HG02571 (cell line): ENCODE measurements at regions not wholly inside any gene's neighbourhood (a gene's known extent, or its start where the extent isn't known, plus 50 kb on each side); places are given as distances from the start of the nearest gene placed in this dataset.
"Not testable (repeated sequence)": the region's sequence is repeated elsewhere in the genome, so short reads cannot be mapped to it uniquely, and the experiment has no call there.

Experiments
- ATAC-seq: cut with Tn5 transposase; IDR thresholded peaks from one replicate; pipeline ENCODE4 v1.9.1; 2021; ENCODE audit warnings: mild to moderate bottlenecking, moderate library complexity; ENCODE audit not compliant: unreplicated experiment

DNA sequence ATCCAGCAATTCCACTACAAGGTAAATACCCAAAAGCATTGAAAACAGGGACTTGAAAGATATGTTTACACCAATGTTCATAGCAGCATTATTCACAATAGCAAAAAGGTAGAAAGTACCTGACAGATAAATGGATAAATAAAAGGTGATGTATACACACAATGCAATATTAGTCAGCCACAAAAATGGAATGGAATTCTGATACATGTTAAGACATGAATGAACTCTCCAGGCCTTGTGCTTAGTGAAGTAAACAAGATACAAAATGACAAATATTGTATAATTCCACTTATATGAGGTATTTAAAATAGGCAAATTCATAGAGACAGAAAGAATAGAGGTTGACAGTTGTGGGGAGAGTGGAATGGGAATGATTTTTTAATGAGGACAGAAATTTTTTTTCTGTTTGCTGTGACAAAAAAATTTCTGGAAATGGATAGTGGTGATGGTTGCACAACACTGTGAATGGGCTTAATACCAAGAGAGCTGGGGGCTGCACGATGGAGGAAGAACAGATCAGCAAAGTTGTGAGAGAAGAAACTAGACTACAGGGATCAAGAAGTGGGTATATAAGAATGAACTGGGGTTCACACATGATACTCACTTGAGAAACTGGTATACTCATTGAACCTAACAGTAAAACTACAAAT, 137.2 kb downstream of the MZT1 start:
- no peak for ATAC-seq

DNA sequence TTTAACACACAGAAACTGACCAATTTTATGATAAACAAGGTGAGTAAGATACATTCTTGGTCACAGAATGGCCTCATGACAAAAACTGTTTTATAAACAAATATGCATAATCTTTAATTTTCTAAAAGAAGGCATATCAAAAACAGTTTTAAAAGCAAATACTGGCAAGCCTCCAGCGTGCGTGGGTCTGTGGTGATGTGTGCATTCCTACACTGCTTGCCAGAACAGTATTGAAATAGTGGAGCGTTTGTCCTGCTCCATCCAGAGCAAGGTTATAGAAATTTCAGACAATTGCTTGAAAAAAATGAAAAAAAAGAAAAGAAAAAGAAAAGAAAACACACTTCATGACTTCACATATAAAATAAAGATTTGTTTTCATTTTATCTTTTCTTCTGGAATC, 140.9 kb downstream of the MZT1 start:
- no peak for ATAC-seq

DNA sequence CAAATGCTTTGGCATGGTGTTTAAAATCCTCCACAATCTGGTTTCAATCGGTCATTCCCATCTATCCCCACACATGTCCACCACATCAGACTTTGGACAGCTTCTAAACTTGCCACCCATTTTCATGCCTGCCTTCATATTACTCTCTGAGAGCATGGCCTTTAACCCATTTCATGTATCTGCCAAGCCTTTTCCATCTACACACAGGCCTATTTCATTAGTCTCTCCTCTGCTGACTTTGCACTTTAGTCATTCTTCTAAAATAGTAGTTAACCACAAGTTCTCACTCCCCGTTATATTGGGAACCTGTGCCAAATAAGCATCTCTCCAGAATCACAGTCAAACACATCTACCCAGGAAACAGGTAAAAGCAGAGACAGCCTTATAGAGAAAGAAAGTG, 142.2 kb downstream of the MZT1 start:
- ATAC-seq, result no peak

DNA sequence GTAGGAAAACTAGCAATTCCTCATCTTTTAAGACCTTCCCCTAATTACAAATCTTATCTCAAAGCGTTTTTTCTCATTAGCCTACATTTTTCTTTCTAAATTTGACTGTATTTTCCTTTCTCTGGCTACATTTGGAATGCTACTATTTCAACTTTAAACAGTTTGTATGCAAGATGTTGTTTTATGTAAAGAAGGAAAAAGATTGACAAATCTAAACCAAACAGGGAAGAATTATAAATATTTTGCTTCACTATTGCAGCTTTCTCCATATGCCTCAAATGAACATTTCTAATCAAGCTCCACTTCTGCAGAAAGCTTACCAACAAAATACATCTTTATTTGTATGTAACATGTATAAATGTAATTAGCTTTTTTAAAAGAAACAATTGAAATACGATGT, 156.2 kb downstream of the MZT1 start:
- no peak for ATAC-seq

DNA sequence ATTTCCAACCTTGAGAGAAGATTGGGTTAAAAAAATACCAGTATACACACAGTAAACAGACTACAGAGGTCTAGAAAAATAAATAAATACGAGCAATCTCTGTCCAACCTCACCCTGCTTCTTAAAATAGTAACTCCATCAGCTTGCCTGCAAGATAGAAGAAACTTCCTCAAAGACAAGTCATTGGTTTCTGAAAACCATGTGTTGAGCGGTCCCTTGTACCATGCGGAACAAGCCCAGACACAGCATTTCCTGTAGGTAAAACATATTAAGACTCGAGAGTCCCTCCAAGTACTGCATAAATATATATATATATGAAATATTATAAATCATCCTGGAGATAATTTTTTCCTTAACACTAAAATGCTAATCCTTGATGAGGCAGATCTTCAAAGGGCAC, 157.4 kb downstream of the MZT1 start:
- ATAC-seq, result no peak

DNA sequence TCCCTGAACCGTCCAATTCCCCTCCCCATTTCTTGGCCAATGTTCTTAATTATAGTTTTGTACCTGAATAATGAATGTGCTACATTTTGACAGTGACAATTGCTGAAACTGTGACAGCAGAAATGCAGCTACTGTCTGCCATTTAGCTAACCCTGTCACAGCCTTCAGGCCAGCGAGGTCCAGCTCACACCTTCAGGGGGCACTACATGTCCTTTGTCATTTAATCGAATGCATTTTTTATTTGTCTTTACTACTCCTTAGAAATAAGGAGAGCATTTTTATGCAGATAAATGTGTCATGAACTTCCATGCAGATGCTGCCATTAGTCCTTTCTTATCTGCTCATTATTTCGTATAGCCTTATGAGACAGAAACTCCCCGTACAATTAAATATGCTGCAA, 159.9 kb downstream of the MZT1 start:
- ATAC-seq, result no peak

DNA sequence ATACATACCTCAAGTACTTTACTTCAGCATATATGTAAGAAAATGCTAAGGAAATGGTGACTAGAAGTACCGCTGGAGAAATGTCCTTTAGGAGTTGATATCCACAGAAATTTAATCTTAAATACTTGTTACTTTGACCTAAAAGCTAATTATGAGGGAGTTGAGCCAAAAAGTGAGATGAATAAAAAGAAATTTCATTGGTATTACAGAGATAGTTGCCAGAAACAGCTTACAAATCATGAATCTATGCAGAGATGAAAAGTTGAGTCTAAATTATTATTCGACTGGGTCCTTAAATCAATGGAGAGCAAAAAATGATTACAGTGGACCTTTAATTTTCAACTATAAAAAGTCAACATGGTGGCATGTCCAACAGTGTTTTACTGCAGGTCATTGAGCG, 160.9 kb downstream of the MZT1 start:
- no peak for ATAC-seq

DNA sequence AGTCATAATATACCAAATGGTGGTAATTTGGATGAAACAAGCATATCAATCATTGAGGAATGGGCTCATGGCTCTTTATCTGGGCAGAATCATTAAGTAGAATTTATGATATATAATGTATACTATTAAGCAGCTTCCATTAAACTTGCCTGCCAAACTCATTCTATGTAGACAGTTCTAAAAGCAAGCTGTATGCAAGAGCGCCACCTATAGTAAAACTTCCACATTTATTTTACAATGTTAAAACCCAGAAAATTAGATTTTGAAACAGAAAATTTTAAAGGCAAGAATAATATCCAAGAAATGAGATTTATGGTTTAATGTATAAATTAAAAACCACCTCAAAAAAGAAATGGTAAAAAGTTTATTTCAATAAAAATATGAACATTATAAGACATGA, 161.5 kb downstream of the MZT1 start:
- ATAC-seq, result no peak

DNA sequence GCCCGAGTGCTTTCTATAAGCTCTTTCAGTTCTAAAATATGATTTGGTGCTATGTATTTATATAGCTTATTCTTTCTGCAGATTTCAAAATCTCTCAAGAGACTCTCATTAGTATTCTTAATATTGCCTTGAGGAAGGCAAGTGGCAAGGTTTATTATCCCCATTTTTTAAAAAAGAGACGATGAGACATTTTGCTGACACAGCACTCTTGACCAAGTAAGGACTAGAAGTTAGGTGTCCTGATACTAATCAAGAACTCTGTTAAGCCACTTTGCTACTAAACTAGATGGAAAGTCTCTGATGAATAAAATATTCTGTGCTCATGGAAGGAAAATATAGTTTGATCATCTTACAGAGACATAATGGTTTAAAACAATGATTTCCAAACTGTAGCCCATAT, 164.7 kb downstream of the MZT1 start:
- no peak for ATAC-seq

DNA sequence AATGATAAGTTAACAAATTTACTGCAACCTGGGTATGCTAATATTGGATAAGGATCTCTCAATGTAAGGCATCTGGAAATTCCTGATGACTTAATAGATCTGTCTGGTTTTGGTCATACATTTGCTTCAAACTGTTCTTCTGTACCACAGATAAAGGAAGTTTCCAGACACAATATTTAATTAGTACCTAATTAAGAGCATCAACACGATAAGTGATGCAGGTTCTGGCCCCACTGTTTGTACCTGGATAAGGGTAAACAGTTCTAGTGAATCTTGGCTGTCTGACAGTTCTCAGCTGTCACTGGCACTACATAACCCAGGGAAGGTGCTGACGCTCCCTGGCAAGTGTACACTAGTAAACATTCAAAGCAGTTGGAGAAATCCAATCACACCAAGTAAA, 165.6 kb downstream of the MZT1 start:
- ATAC-seq, result no peak

DNA sequence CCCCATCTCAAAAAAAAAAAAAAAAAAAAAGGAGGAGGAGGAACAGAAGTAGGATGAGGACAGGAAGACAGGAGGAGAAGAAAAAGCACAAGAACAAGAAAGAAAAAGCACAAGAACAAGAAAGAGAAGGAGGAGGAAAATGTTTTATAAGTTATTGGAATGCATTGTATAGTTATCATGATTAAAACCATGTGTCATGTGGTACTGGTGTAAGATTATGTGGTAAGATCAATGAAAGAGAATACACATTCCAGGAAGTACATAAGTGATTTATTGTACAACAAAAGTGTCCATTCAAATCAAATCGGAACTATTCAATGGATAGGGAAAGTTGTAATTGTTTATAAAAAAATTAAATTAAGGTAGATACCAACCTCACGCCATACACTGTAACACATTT, 167.7 kb downstream of the MZT1 start:
- ATAC-seq, result no peak

DNA sequence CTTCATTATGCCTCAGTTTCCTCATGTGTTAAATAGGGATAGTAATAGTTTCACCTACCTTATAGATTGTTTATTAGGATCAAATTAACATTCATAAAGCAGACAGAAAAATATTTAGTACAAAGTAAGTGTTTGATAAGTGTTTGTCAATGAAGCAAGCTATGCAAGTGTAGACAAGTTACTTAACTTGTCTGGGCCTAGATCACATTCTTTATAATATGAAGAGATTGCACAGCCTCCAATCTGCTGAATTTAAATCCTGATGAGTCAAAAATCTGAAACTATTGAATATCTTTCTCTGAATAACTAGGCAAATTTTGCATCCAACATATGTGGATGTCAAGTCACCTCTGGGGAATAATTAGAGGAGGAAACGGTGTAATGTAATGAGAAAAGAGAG, 170.5 kb downstream of the MZT1 start:
- no peak for ATAC-seq

DNA sequence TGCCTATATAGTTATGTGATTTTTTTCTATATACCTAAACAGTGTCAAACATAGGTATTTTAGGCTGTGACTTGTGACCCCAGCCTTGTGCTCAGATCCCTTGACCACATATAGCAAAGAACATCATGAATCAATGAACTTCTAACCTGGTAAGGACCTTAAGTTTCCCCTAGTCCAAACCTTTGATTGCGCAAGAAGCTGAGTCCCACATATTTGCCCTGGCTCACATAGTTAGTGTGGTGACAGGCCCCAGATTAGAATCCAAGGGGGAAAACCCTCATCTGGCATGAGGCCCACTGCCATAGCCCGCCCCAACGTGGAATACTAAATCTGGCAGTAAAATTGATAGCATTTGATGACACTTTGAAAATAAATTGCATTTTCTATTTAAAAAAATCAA, 171.8 kb downstream of the MZT1 start:
- ATAC-seq, result no peak

DNA sequence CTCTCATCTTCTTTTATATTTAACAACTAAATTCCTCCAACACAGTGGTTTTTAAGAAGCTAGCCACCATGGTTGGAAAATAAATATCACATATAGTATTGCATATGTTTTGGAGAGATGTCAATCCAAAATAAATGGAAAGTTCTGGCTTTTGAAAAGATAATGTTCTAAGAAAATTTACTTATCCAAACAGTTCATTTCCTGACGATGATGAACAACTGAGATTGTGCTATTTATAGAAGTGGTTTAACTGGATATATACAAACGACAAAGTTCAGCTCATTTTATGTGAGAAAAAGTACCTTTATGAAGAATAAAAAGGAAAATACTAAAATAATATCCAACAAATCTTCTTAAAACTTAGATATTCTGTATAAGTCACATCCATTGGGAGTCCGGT, 174.7 kb downstream of the MZT1 start:
- ATAC-seq, result no peak

DNA sequence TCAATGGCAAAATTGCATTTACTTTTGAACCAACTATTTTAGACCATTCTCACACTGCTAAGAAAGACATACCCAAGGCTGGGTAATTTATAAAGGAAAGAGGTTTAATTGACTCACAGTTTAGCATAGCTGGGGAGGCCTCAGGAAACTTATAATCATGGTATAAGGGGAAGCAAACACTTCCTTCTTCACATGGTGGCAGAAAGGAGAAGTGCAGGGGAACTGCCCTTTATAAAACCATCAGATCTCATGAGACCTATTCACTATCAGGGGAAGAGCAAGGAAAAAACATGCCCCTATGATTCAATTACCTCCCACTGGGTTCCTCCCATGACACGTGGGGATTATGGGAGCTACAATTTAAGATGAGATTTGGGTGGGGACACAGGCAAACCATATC, 181.5 kb downstream of the MZT1 start:
- ATAC-seq, result not testable (repeated sequence)

DNA sequence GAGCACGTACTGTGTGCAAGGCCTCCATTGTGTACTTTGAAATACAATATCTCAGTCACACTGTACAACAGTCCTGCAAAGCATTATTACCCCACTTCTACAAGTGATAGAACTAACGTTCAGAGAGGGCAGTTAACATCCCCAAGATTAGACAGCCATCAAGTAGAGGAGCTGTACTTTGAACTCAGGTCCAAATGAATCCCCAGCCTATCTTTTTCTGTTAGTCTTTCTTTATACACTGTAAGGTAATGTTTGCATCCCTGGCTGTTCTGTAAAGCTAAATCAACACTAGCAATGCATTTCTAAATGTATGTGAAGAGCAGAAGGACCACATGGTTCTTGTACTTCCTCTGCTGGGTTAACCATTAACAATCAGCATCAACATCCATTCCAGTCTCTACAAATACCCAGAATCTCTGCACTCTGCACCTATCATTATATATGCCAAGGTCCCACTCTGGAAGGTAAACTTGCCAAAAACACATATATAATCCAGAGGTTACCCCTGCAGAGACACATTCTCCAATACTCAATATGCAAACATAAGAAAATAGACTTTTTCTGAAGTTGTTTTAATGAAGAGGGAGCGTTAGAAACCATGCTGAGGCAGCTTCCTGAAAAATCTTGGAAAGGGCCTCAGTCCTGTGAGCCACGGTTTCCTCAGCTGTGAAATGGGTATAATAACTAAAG, 182.3 kb downstream of the MZT1 start:
- ATAC-seq, result no peak

DNA sequence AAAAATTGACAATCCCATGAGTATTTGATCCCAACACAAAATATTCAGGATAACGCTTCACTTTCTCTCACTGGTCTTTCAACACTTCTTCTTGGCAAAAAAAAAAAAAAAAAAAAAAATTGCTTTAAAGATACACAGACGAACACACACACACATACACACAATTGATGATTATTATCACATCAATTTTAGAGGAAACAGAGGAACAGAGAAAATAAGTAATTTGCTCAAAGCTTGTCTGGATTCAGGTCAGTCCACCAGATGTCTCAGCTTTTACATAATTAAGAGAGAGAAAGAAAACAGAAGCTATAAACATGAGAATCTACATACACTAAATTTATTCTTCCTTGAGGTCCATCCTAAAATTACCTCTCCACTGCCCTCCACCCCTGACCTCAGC, 183.4 kb downstream of the MZT1 start:
- no peak for ATAC-seq

DNA sequence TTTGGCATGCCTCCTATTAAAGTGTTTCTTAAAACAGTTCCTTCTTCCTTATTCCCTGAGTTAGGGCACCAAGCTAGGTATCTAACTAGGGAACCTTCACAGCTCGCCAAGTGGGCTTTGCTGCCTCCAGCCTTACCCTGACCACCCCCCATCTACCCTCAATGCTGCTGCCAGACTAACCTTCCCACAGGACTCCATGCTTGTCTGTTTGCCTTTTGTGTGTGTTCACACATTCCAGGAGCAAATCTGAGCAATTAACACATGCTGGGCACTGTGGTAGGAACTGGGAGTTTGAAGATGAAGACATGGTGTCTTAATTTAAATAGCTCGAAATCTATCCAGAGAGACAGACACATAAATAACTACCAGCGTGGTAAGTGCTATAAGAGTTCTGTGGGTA, 185.2 kb downstream of the MZT1 start:
- no peak for ATAC-seq

DNA sequence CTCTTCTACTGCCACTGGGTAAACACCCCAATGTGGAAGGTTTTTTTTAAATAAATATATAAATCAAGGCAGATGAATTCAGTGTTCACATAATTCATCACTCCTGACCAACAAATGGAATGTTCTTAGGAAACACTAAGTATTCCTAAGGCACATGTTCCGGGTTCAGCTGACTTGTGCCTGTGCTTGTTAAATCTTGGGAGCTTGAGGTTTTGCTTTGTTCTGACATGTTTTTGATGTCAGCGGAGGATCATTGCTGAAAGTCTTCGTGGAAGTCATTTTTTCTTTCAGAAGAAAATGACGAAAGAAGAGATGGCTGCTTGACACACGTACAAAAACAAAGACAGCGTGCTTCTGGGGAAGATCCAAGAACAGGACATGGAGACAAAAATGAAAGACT, 185.8 kb downstream of the MZT1 start:
- no peak for ATAC-seq

DNA sequence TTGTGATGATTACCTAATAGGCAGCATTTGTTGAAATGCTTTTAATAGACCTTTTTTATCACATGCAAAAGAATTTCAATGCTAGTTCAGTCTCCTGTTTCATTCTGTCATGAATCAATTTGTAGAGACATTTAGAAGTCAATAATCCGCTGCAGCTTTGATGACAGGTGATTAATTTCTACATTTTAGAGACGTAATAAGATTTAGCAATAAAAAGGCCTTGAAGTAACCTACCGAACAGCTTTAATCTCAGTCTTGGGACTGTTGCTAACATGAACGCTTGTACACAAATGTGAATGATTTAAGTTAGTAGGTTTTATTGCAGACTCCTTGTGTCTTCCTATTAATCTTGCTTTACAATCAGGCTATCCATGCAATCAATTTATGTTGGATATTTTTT, 186.5 kb downstream of the MZT1 start:
- ATAC-seq, result no peak

DNA sequence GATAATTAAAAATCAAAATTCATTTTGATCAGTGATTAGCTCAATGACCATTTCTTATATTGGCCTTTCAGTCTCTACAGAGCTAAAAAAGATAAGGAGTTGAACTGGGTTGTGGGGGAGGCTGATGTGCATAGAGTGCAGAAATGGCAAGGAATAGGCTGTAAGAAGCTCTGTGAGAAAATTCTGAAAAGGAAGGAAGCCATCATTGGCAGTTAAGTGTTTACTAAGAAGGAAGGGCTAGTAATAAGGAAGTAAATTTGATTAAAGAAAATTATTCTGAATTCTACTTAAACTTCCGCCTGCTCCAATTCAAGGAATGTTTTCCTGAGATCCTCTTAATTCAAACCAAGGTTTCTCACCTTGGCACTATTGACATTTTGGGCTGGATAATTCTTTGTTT, 187.5 kb downstream of the MZT1 start:
- ATAC-seq, result no peak

DNA sequence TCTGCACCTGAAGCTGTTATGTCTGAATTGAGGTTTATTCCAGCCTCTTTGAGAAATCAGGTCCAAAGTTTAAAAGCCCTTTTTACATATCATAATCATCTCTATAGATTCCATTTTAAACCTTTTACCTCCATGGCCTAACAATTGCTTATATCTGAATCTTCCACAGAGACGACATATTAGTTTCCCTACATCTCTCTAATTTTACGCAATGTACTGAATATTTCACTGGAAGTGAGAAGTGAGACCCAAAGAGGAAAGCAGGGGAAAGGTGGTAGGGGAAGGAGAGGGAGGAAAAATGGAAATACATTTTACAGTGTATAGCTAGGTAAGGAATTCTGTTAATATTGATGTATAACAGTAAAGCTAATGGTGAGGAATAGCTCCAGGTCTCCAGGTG, 189.6 kb downstream of the MZT1 start:
- ATAC-seq, result no peak

DNA sequence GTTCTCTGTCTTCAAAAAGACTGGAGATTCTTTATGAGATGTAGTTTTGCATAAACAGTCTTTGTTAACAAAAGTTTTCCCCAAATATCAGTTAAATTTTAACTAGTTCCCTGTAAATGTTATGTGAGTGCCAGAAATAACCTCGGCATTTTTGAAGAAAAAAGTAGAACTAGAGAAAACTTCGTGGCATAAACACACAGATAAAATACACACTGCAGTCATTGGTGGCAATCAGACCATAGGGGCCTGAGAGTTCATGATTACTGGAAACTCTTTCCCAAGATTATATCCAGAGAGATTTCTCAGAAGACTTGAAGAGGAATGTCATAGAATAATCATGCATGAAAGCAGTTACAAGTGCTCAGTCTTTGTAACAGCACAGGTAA, 190.0 kb downstream of the MZT1 start:
- ATAC-seq, result no peak
